Iris pigment epithelial cell (primary cell): ENCODE measurements at regions not wholly inside any gene's neighbourhood (a gene's known extent, or its start where the extent isn't known, plus 50 kb on each side); places are given as distances from the start of the nearest gene placed in this dataset.
"Not testable (repeated sequence)": the region's sequence is repeated elsewhere in the genome, so short reads cannot be mapped to it uniquely, and the experiment has no call there.

Source experiments
- DNase-seq: peaks from one replicate; pipeline ENCODE4 v3.0.0-alpha.2; 2011; ENCODE audit warnings: low read depth

DNA sequence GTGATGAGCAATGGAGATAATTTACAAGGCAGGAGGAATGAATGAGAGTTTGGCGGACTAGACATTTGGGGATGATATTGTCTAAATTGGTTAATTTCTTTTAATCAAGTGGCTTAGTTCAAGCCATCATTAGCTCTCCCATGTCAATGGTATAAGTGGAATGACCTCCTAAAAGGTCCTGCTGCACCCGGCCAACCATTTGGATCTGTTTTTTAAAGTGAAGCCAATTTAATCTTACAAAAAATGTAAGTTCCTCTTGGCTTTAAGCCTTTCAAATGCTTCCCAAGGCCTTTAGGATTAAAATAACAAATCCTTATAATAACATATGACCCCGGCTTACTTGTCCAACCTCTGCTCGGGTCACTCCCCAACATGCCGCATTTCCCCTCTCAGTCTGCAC, 484.4 kb upstream of the ADAMTS9 start:
- no peak for DNase-seq

- peak; percentile 71 for DNase-seq
These were observed 482.7 kb upstream of the ADAMTS9 start for GRCh38 chr3:65170390-65171042.

DNA sequence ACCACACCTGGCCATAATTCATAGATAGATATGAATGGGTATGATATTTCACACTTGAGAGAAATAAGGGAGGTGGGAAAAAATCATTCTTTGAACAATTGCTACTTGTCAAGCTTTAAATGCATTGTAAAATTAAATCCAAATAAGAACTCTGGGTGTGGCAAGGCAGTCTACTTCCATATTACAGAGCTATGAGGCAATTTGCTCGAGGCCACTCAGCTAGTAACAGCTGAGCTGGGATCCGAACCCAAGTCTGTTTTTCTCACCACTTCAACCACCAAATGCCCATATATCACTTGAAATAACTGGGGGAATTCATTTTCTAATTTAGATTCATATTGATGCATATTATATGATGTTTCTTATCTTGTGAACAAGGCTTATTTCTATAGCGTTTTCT, 482.2 kb upstream of the ADAMTS9 start:
- no peak for DNase-seq

DNA sequence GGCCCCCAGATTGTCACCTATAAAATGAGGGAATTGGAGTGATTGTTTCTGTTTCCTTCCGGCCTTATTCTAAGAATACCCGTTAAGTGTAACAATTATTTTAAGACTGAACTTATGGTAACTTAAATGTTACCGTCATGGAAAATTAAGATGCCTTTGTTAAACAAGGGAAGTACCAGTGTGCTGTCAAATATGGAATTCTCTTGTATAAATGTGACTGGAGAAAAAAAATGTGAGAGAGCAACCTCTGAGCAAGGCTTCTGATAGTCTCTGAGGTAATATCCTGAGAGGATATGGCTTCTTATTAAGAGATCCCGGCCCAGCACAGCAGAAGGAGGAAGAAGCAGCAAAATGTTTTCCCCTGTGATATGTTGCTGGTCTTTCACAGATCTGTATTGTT, 480.7 kb upstream of the ADAMTS9 start:
- DNase-seq: no peak

GRCh38 chr3:65166531-65166930, 478.7 kb upstream of the ADAMTS9 start:
- DNase-seq: no peak

- DNase-seq: no peak
These were observed 470.2 kb upstream of the ADAMTS9 start for GRCh38 chr3:65158023-65158422.

DNA sequence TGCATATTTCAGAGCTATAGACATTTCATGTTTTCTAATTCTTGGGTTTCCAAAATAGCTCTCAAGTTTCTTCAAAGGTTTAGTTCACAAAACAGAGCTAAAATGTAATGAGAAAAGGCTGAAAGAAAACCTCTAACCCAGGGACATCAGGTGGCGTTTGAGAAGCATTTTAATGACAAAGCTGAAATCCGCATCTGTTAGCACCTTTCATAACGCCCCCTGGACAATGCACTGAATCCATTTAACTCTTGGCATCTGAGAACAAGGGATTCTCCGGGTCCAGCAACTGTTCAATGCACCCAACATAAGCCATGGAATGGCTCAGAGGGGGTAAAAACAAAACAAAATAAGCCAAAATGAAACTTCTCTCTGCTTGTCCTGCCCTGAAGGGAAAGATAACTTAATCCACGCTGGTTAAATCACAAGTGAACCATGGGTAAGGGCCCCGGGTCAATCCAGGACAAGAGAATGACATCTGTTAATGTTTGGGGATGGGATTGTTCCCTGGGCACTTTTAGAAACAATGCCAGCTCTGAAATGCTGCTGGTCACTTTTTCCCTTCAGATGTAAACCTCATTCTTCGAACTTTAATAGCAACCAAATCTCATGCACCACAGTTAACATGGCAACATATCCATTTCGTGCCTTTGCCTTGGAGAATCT, 466.2 kb upstream of the ADAMTS9 start:
- DNase-seq: no peak

GRCh38 chr3:65151666-65152065, 463.9 kb upstream of the ADAMTS9 start:
- no peak for DNase-seq

DNA sequence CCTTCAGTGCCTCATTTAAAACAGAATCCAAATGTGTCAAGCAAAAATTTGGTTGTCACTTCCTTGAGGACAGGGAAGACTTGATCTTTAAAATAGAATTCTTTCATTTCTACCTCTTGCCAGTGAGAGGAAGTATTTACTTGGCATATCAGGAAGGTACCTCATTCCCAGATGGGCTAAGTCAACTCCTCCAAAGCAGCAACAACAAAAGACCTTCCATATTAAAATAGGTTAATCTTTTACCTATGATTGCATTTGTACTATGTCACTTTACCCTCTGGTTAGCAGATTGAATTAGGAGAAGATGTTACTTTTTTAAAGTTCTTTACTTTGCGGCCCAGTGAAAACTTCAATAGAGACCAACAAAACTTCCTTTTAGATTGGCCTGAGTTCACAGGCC, 462.1 kb upstream of the ADAMTS9 start:
- no peak for DNase-seq

- DNase-seq: no peak
These were observed 460.9 kb upstream of the ADAMTS9 start for GRCh38 chr3:65148687-65149086.

- peak; percentile 45 for DNase-seq
These were observed 458.4 kb upstream of the ADAMTS9 start for GRCh38 chr3:65146179-65146578.

DNA sequence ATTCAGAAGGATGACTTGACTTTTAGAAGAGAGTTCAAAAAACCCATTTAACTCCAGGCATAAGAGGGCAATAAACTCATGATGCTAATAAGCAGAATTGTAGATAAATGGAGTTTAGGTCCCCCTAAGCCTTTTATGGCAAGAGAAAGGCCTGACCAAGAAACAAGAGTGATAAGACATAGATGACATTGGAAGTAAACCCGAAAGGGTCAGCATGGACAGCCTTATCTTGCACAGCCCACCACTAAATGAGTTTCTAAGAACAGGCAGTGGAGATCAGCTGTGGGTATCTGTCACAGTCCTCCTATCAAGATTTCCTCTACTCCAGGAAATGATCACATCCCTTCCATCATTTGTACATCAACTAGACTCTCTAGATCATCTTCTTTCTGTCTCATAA, 457.9 kb upstream of the ADAMTS9 start:
- no peak for DNase-seq

DNA sequence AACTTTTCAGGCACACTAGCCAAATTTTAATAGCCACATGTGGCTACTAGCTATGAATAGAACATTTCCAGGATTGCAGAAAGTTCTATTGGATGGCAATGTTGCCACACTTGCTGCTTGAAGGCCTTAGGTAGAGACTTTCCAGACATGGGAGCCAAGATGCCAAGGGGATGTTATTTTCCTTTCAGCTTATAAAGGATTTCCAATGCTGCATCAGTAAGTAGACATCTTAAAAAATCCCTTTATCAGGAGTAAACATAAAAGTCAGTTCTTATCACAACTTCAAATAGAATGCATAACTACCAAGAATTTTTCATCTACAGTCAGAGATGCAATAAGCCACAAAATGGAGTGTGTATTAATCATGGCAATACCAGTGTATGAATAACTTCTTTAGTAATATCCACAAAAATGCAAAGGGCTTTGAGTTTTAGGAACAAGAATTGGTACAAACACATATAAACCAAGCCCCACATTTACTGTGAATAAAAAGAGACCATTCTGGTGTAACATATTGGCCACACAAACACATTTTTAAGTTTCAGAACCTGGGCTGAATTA, 457.1 kb upstream of the ADAMTS9 start:
- peak; percentile 11 for DNase-seq

DNA sequence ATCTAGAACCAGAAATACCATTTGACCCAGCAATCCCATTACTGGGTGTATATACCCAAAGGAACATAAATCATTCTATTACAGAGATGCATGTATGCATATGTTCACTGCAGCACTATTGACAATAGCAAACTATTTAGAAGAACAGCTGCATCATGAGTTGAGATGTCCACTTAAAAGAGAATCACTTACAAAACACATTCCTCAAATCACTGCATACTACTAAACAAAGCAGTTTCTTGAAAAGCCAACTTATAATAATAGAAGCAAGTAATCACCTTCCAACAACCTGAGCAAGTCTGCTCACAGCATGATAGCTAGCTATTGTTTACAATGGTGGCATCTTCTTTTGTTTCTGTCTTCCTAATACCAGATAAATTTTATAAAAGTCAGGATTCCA, 454.7 kb upstream of the ADAMTS9 start:
- no peak for DNase-seq

GRCh38 chr3:65138556-65138955, 450.8 kb upstream of the ADAMTS9 start:
- DNase-seq: no peak

DNA sequence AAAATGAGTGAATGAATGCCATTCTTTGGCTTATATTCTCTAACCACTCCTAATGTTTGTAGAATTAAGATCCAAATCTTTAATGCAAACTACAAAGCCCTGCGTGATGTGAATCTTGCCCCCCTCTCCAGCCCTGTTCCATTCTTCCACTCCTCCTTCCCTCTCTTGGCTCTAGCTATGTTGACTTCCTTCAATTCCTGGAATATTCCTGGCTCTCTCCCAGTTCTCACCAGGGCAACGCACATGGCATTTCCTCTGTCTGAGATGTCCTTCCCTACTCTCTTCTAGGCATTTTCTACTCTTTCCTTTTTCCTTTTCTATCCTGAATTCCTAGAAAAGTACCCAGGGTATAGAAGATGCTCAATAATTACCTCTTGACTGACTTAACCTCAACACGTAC, 446.0 kb upstream of the ADAMTS9 start:
- DNase-seq: not testable (repeated sequence)

GRCh38 chr3:65130782-65131181, 443.0 kb upstream of the ADAMTS9 start:
- DNase-seq: peak; percentile 7

DNA sequence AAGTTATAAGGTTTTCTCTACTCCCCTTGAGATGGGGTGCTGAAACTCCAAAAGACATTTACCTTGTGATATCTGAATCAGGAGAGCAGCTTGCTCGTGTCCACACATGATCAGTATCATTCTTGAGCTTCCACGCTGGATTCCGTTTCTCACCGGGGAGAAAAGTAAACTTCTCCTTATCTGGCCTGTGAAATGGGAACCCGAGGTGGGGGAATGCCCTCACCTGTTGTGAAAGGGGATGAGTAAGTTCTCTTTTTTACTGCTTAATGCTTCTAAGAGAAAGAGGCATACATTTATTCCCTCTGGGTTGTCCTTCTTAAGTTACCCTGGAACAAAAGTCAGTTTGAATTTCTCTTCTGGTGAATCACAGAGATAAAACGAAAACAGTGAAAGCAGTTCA, 440.5 kb upstream of the ADAMTS9 start:
- no peak for DNase-seq

DNA sequence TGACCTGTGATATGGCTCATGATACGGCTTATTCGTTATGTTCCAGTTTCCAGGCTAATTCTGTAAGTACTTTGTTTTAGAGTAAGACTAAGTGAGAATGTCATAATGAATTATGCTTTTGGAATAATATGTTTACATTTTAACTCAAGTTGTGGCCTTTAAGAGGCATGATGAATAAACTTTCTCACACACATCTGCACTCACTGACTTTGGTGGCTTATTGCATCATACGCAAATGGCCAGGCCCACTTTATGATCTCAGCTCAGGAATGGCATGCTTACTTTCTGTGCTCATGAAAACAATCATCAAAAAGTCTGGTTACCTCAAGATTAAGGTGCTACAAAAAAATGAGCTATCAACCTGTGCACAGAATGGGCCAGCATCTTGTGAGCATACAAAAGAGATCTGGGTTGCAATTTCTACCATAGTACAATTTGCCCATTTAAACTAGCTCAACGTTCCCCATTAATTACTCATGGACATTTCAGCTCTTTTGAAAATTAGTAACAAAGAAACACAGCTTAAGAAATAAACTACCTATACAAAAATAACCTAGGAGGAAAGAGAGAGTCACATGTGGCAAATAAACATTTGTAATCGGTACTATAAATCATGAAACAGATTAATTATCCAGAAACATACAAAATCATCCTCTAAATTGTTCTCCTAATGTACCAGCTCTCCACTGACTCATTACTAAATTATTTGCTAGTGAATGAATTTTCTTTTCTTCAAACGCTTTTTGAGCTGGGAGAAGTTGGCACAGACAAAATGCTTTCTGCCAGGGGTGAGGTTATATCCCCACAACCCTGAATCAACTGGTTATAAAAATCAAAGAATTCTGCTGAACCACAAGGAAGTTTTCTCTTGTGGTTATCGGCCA, 439.0 kb upstream of the ADAMTS9 start:
- peak; percentile 31 for DNase-seq

GRCh38 chr3:65120156-65120555, 432.4 kb upstream of the ADAMTS9 start:
- DNase-seq: not testable (repeated sequence)

- no peak for DNase-seq
These were observed 431.2 kb upstream of the ADAMTS9 start for GRCh38 chr3:65118912-65119499.

GRCh38 chr3:65114041-65114440, 426.2 kb upstream of the ADAMTS9 start:
- no peak for DNase-seq
